Renal cortical epithelial cell (primary cell): ENCODE measurements at regions not wholly inside any gene's neighbourhood (a gene's known extent, or its start where the extent isn't known, plus 50 kb on each side); places are given as distances from the start of the nearest gene placed in this dataset.
"Not testable (repeated sequence)": the region's sequence is repeated elsewhere in the genome, so short reads cannot be mapped to it uniquely, and the experiment has no call there.

Experiments
- DNase-seq: peaks from one replicate; pipeline ENCODE4 v3.0.0-alpha.2; 2011; ENCODE audit warnings: low read depth

GRCh38 chr6:139522511-139523220 lies 148.2 kb upstream of the CITED2 start:
- DNase-seq, result no peak

GRCh38 chr6:139521338-139521737 lies 146.9 kb upstream of the CITED2 start:
- DNase-seq, result no peak

GRCh38 chr6:139520321-139520768 lies 145.9 kb upstream of the CITED2 start:
- DNase-seq, result no peak

- DNase-seq, result peak; percentile 56
Observed at GRCh38 chr6:139519571-139520031, 145.2 kb upstream of the CITED2 start.

- no peak for DNase-seq
Observed at GRCh38 chr6:139519097-139519496, 144.6 kb upstream of the CITED2 start.

- no peak for DNase-seq
Observed at GRCh38 chr6:139518556-139519091, 144.2 kb upstream of the CITED2 start.

- DNase-seq, result not testable (repeated sequence)
Observed at GRCh38 chr6:139517998-139518555, 143.6 kb upstream of the CITED2 start.

- DNase-seq, result peak; percentile 69
Observed at GRCh38 chr6:139515511-139515910, 141.1 kb upstream of the CITED2 start.

GRCh38 chr6:139514819-139515218 lies 140.4 kb upstream of the CITED2 start:
- DNase-seq, result no peak

GRCh38 chr6:139510040-139510790 lies 135.8 kb upstream of the CITED2 start:
- DNase-seq, result no peak

- no peak for DNase-seq
Observed at GRCh38 chr6:139509167-139509566, 134.7 kb upstream of the CITED2 start.

- DNase-seq, result no peak
Observed at GRCh38 chr6:139508576-139508975, 134.1 kb upstream of the CITED2 start.

GRCh38 chr6:139508023-139508422 lies 133.6 kb upstream of the CITED2 start:
- DNase-seq, result no peak

- no peak for DNase-seq
Observed at GRCh38 chr6:139500977-139501376, 126.5 kb upstream of the CITED2 start.

- DNase-seq, result no peak
Observed at GRCh38 chr6:139498715-139499114, 124.3 kb upstream of the CITED2 start.

- DNase-seq, result no peak
Observed at GRCh38 chr6:139497345-139497961, 123.0 kb upstream of the CITED2 start.

- DNase-seq, result no peak
Observed at GRCh38 chr6:139496654-139497344, 122.4 kb upstream of the CITED2 start.

- peak; percentile 50 for DNase-seq
Observed at GRCh38 chr6:139494376-139494990, 120.0 kb upstream of the CITED2 start.

GRCh38 chr6:139490482-139490881 lies 116.0 kb upstream of the CITED2 start:
- peak; percentile 81 for DNase-seq

GRCh38 chr6:139486476-139486799 lies 112.0 kb upstream of the CITED2 start:
- DNase-seq, result peak; percentile 53
